K562 (cell line): ENCODE measurements at regions not wholly inside any gene's neighbourhood (a gene's known extent, or its start where the extent isn't known, plus 50 kb on each side); places are given as distances from the start of the nearest gene placed in this dataset.

Experiments used
- ETV6 ChIP-seq, 3 experiments: fragments of 150-350 bp in 1 of 3; sonication (generic) in 1 of 3; formaldehyde crosslinking in 1 of 3; IDR thresholded peaks; 2 replicates each; pipeline versions ENCODE4 v1.6.1 to v1.8.0; 2014 to 2022; ENCODE audit warnings: borderline replicate concordance in 2 of 3, low read depth in 2 of 3, antibody characterized with exemption in 1 of 3, low read length in 1 of 3, mild to moderate bottlenecking in 1 of 3, missing genetic modification reagents in 1 of 3
- GATA2 ChIP-seq: sonication (generic); formaldehyde crosslinking; IDR thresholded peaks from 2 replicates; pipeline ENCODE4 v1.4.0; 2020; ENCODE audit warnings: mild to moderate bottlenecking, missing genetic modification reagents

- TF ChIP-seq GATA2 (CRISPR knock-in tag) (no peak), ETV6 (IDR thresholded peaks at IDR 0.05; ENCODE audit: borderline replicate concordance in 1 of 2, low read depth in 2 of 2, low read length in 1 of 2) (no peak), ETV6 (CRISPR knock-in tag; IDR thresholded peaks at IDR 0.05; ENCODE audit: borderline replicate concordance) (no peak)
Measured at GRCh38 chr12:5155866-5156265, 112.2 kb downstream of the KCNA5 start.
